ENCODE measurements at regions not wholly inside any gene's neighbourhood (a gene's known extent, or its start where the extent isn't known, plus 50 kb on each side); places are given as distances from the start of the nearest gene placed in this dataset.
"Not testable (repeated sequence)": the region's sequence is repeated elsewhere in the genome, so short reads cannot be mapped to it uniquely, and the experiment has no call there.

- POLR2A ChIA-PET; in situ Hi-C loops (cut with MboI); H3K9me1 ChIP-seq (ENCODE audit: control insufficient read depth, insufficient read depth, low read length); FAIRE-seq; H3K9ac ChIP-seq (ENCODE audit: insufficient read depth in 1 of 2, low read depth in 2 of 2, low read length in 2 of 2); H4K20me1 ChIP-seq (replicated peaks; ENCODE audit: control insufficient read depth, insufficient read depth, low read length); H3K79me2 ChIP-seq (ENCODE audit: control insufficient read depth, insufficient read depth, low read length); CTCF ChIA-PET (ENCODE audit: low intra/inter-chr PET ratio); H3K9me3 ChIP-seq (replicated peaks; ENCODE audit: control insufficient read depth, insufficient read depth, low read depth, low read length); H3K36me3 ChIP-seq (ENCODE audit: control insufficient read depth, insufficient read depth, low read length); H3K4me3 ChIP-seq; DNase-seq (ENCODE audit: extremely low read depth in 1 of 4, low spot score in 3 of 4); H3K27me3 ChIP-seq (ENCODE audit: control insufficient read depth in 2 of 2, insufficient read depth in 2 of 2, low read length in 2 of 2); intact Hi-C loops (cut with micrococcal nuclease); ATAC-seq; H3K4me1 ChIP-seq (replicated peaks in 1 of 2; ENCODE audit: control insufficient read depth in 2 of 2, insufficient read depth in 2 of 2, low read length in 2 of 2): not testable (repeated sequence)
- H3K27ac ChIP-seq (ENCODE audit: extremely low read depth, low read depth, low read length) = peak overlapping the region; percentile 44; the same call in 1 of the 3 replicates
- WGBS (ENCODE audit: insufficient coverage, low coverage, missing lambda C conversion rate) = 17% methylated on average over 12 of the region's 25 CpGs
- peak overlapping the region; percentile 58 for H3K4me2 ChIP-seq (ENCODE audit: insufficient read depth, low read length)
- TF ChIP-seq NFRKB (IDR thresholded peaks at IDR 0.05; ENCODE audit: low read depth) = peak; percentile 45; the same call in 1 of the 2 replicates
- peak; percentile 62; the same call in 1 of the 2 replicates for TF ChIP-seq EHMT2 (IDR thresholded peaks at IDR 0.05)
- TF ChIP-seq NRF1 (conservative IDR thresholded peaks at IDR 0.05 in 1 of 2, IDR thresholded peaks at IDR 0.05 in 1 of 2) = 0 out of 4 replicates have a peak, but pooled peaks of 1 of the 2 experiments have one; percentile 11
- BruUV-seq (replicated peaks) = TSS peak; percentile 87
- peak overlapping the region; percentile 89 for H2AFZ ChIP-seq (ENCODE audit: low read depth, low read length)
Observed at GRCh38 chr9:6135780-6136179, 79.8 kb upstream of the IL33 start.

DNA sequence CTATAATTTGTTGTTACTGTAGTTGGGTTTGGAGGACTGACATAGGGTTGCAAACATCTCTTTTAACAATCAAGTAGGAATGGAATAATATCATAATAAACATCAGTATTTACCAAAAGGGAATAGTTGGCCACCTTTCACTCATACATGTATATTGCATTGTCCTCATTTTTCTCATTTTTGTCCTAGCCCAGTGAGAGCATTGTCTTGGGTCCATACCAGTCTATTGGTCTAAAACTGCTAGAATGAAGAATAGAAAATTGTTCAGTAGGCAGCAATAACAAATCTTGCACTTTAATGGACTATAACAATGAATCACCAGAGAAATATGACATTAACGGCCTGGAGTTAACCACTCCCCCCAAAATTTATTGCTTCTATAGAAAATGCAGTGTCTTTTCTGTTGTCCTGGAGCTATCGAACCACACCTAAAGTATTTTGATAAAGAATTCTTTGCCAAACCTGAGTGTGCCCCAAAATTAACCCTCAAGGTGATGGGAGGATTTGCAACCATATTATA lies 80.9 kb upstream of the IL33 start:
- POLR2A ChIA-PET = no interaction called here

More for the DNA sequence above, 80.9 kb upstream of the IL33 start:
- Histone ChIP-seq H3K4me1 (replicated peaks in 1 of 2; ENCODE audit: control insufficient read depth in 2 of 2, insufficient read depth in 2 of 2, low read length in 2 of 2) (no peaks in the 10 kb centered on the region), H3K9ac (ENCODE audit: insufficient read depth in 1 of 2, low read depth in 2 of 2, low read length in 2 of 2) (no peak overlapping the region), H3K4me3 (no peak overlapping the region), H3K4me2 (ENCODE audit: insufficient read depth, low read length) (no peak overlapping the region), H3K36me3 (ENCODE audit: control insufficient read depth, insufficient read depth, low read length) (no peaks in the 10 kb centered on the region), H4K20me1 (replicated peaks; ENCODE audit: control insufficient read depth, insufficient read depth, low read length) (no peaks in the 10 kb centered on the region), H3K9me1 (ENCODE audit: control insufficient read depth, insufficient read depth, low read length) (no peaks in the 10 kb centered on the region), H3K27ac (ENCODE audit: extremely low read depth, low read depth, low read length) (no peak overlapping the region), H3K79me2 (ENCODE audit: control insufficient read depth, insufficient read depth, low read length) (no peaks in the 10 kb centered on the region), H3K9me3 (replicated peaks; ENCODE audit: control insufficient read depth, insufficient read depth, low read depth, low read length) (no peaks in the 10 kb centered on the region), H2AFZ (ENCODE audit: low read depth, low read length) (peak overlapping the region; percentile 89; the same call in 1 of the 2 replicates), H3K27me3 (ENCODE audit: control insufficient read depth in 2 of 2, insufficient read depth in 2 of 2, low read length in 2 of 2) (no peaks in the 10 kb centered on the region)
- 33% methylated on average over 2 of the region's 2 CpGs for WGBS (ENCODE audit: insufficient coverage, low coverage, missing lambda C conversion rate)
- DNase-seq (ENCODE audit: extremely low read depth in 1 of 4, low spot score in 3 of 4) (no peak), FAIRE-seq (no peak), ATAC-seq (no peak)
- no TSS peak for BruUV-seq (replicated peaks)
- intact Hi-C loops (cut with micrococcal nuclease) = no loop called here
- in situ Hi-C loops (cut with MboI) = no loop called here
- TF ChIP-seq RAD51 (IDR thresholded peaks at IDR 0.05; ENCODE audit: borderline replicate concordance, low read depth) (no peak), DNMT1 (IDR thresholded peaks at IDR 0.05) (no peak), CHAMP1 (IDR thresholded peaks at IDR 0.05) (no peak), ZNF280A (IDR thresholded peaks at IDR 0.05; ENCODE audit: low read depth, partially characterized antibody) (no peak), NEUROD1 (IDR thresholded peaks at IDR 0.05; ENCODE audit: borderline replicate concordance, low read depth, low read length, partially characterized antibody) (no peak)
- CTCF ChIA-PET (ENCODE audit: low intra/inter-chr PET ratio) = no interaction called here
